Calu3 (cell line): ENCODE measurements at regions not wholly inside any gene's neighbourhood (a gene's known extent, or its start where the extent isn't known, plus 50 kb on each side); places are given as distances from the start of the nearest gene placed in this dataset.

Experiments used
- BruUV-seq: library from RNA; stranded (reverse); fragments of 400-500 nt; replicated peaks from 2 replicates; lab custom pipeline; 2021; lab: Mats Ljungman, UMichigan
- CTCF ChIA-PET: fragments of 300-600 bp; sonication (Branson Sonifier 250); formaldehyde crosslinking; loops from one replicate; lab custom pipeline; 2022; ENCODE audit warnings: antibody characterized with exemption; lab: Charles Lee
- DNase-seq: peaks from one replicate; pipeline ENCODE4 v3.0.0; 2022
- H3K27ac Mint-ChIP-seq: one replicate; pipeline ENCODE4 v1.8.0; 2022; ENCODE audit warnings: mixed read lengths; ENCODE audit not compliant: unreplicated experiment
- H3K27me3 Mint-ChIP-seq: one replicate; pipeline ENCODE4 v1.8.0; 2022; ENCODE audit warnings: mixed read lengths; ENCODE audit not compliant: unreplicated experiment
- H3K36me3 Mint-ChIP-seq: one replicate; pipeline ENCODE4 v1.8.0; 2022; ENCODE audit warnings: mild to moderate bottlenecking, moderate library complexity, mixed read lengths; ENCODE audit not compliant: insufficient read depth, unreplicated experiment
- H3K4me1 Mint-ChIP-seq: one replicate; pipeline ENCODE4 v1.8.0; 2022; ENCODE audit warnings: mild to moderate bottlenecking, low read depth, mixed read lengths; ENCODE audit not compliant: unreplicated experiment
- H3K4me3 Mint-ChIP-seq: one replicate; pipeline ENCODE4 v1.8.0; 2022; ENCODE audit warnings: mild to moderate bottlenecking, low read depth, moderate library complexity, mixed read lengths; ENCODE audit not compliant: unreplicated experiment
- H3K9me3 Mint-ChIP-seq: one replicate; pipeline ENCODE4 v1.8.0; 2022; ENCODE audit warnings: low read depth, mixed read lengths; ENCODE audit not compliant: unreplicated experiment
- CTCF ChIP-seq: fragments of 200-600 bp; IDR thresholded peaks from one replicate; pipeline ENCODE4 v1.8.0; 2022; ENCODE audit warnings: antibody characterized with exemption; ENCODE audit not compliant: unreplicated experiment
- intact Hi-C: fragments of 100-400 bp; cut with micrococcal nuclease; formaldehyde crosslinking; loops from one replicate; pipeline ENCODE4 v1.10.0; 2022; ENCODE audit not compliant: unreplicated experiment

- Mint-ChIP-seq H3K9me3 (no peaks in the 10 kb centered on the region), H3K27ac (no peak overlapping the region), H3K4me3 (no peak overlapping the region), H3K36me3 (no peaks in the 10 kb centered on the region), H3K4me1 (no peaks in the 10 kb centered on the region), H3K27me3 (no peaks in the 10 kb centered on the region)
- no TSS peak for BruUV-seq
- TF ChIP-seq CTCF, result no peak
- no peak for DNase-seq
- intact Hi-C loops, result no loop called here
- CTCF ChIA-PET, result no interaction called here
Observed at GRCh38 chrX:43018031-43018430, 240.1 kb upstream of the PPP1R2C start.

GRCh38 chrX:43019021-43019420 is 241.1 kb upstream of the PPP1R2C start:
- DNase-seq, result no peak
- CTCF ChIA-PET, result no interaction called here
- H3K27ac Mint-ChIP-seq, result no peak overlapping the region
- no peaks in the 10 kb centered on the region for H3K9me3 Mint-ChIP-seq
- no peak for TF ChIP-seq CTCF
- no peaks in the 10 kb centered on the region for H3K4me1 Mint-ChIP-seq
- intact Hi-C loops, result no loop called here
- no peaks in the 10 kb centered on the region for H3K36me3 Mint-ChIP-seq
- no peaks in the 10 kb centered on the region for H3K27me3 Mint-ChIP-seq
- no TSS peak for BruUV-seq
- H3K4me3 Mint-ChIP-seq, result no peak overlapping the region

GRCh38 chrX:43025806-43026315 is 247.9 kb upstream of the PPP1R2C start:
- CTCF ChIA-PET, result no interaction called here
- no peak for DNase-seq
- intact Hi-C loops, result no loop called here
- Mint-ChIP-seq H3K4me3 (no peak overlapping the region), H3K9me3 (peaks cover 2% of the 10 kb centered on the region), H3K27me3 (no peaks in the 10 kb centered on the region), H3K27ac (no peak overlapping the region), H3K36me3 (no peaks in the 10 kb centered on the region), H3K4me1 (no peaks in the 10 kb centered on the region)
- no TSS peak for BruUV-seq
- TF ChIP-seq CTCF, result no peak

- Mint-ChIP-seq H3K27ac (no peak overlapping the region), H3K36me3 (no peaks in the 10 kb centered on the region), H3K4me3 (no peak overlapping the region), H3K27me3 (no peaks in the 10 kb centered on the region), H3K4me1 (no peaks in the 10 kb centered on the region), H3K9me3 (no peaks in the 10 kb centered on the region)
- BruUV-seq, result no TSS peak
- TF ChIP-seq CTCF, result no peak
- no peak for DNase-seq
- CTCF ChIA-PET, result no interaction called here
- intact Hi-C loops, result no loop called here
Observed at GRCh38 chrX:43064096-43064495, 286.1 kb upstream of the PPP1R2C start.
